Ascending aorta (tissue), 2 donors: ENCODE measurements at regions not wholly inside any gene's neighbourhood (a gene's known extent, or its start where the extent isn't known, plus 50 kb on each side); places are given as distances from the start of the nearest gene placed in this dataset.

Source experiments
- DNase-seq, 2 donors: peaks; one replicate each; pipeline ENCODE4 v3.0.0-alpha.2; 2019; ENCODE audit warnings: low spot score in 2 of 2
- H3K27ac ChIP-seq, 2 donors: fragments of 200-600 bp; sonication (generic); one replicate each; pipeline ENCODE4 v1.5.1; 2016 to 2017; ENCODE audit warnings: mild to moderate bottlenecking in 1 of 2
- H3K27me3 ChIP-seq: fragments of 200-600 bp; sonication (generic); one replicate; pipeline ENCODE4 v1.5.1; 2017
- H3K36me3 ChIP-seq, 2 donors: fragments of 200-600 bp; sonication (generic); one replicate each; pipeline ENCODE4 v1.5.1; 2016
- H3K4me1 ChIP-seq, 2 donors: fragments of 200-600 bp; sonication (generic); one replicate each; pipeline ENCODE4 v1.5.1; 2016 to 2017; ENCODE audit warnings: mild to moderate bottlenecking in 1 of 2
- H3K4me3 ChIP-seq, 2 donors: fragments of 200-600 bp; sonication (generic); one replicate each; pipeline ENCODE4 v1.5.1; 2016 to 2017; ENCODE audit warnings: mild to moderate bottlenecking in 1 of 2
- H3K9me3 ChIP-seq, 2 donors: fragments of 200-600 bp; sonication (generic); one replicate each; pipeline ENCODE4 v1.5.1; 2016
- CTCF ChIP-seq, 3 experiments: fragments of 200-600 bp in 2 of 3; fragments of 450-650 bp in 1 of 3; sonication (generic) in 2 of 3; IDR thresholded peaks; one replicate each; pipeline ENCODE4 v1.5.1; 2016 to 2019; ENCODE audit warnings: antibody characterized with exemption in 3 of 3, mild to moderate bottlenecking in 1 of 3, moderate library complexity in 1 of 3
- intact Hi-C: fragments of 100-400 bp; cut with DNase I; formaldehyde crosslinking; loops from one replicate; pipeline ENCODE4 v1.15.1; 2023

DNA sequence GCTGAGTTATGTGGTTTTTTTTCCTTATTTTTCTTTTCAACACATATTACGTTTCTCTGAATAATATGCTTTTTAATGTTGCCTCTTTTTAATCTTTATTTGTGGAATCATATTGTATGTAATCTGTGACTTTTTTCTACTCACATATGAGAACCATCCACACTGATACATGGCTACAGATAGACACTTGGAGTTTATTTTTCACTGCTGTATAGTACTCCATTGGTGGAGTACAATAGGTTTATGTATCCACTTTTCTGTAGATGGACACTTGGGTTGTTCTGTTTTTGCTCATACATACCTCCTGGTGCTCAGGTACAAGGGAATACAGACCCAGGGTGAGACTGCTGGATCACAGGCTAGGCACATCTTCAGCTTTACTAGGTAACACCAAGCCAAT lies 71.5 kb upstream of the ERG start:
- H3K9me3 ChIP-seq = no peaks in the 10 kb centered on the region
- peaks cover 0 to 19% of the 10 kb centered on the region in 2 donors for H3K36me3 ChIP-seq
- no peak overlapping the region for H3K27ac ChIP-seq
- TF ChIP-seq CTCF (IDR thresholded peaks at IDR 0.05) = no peak
- DNase-seq = no peak
- peaks cover 0 to 6% of the 10 kb centered on the region in 2 donors for H3K4me1 ChIP-seq
- H3K4me3 ChIP-seq = no peak overlapping the region
- no peaks in the 10 kb centered on the region for H3K27me3 ChIP-seq
- intact Hi-C loops = loop anchor here (5.0 kb wide), 2 partner anchors 62 to 78 kb away; no protein-coding TSS in a partner anchor

DNA sequence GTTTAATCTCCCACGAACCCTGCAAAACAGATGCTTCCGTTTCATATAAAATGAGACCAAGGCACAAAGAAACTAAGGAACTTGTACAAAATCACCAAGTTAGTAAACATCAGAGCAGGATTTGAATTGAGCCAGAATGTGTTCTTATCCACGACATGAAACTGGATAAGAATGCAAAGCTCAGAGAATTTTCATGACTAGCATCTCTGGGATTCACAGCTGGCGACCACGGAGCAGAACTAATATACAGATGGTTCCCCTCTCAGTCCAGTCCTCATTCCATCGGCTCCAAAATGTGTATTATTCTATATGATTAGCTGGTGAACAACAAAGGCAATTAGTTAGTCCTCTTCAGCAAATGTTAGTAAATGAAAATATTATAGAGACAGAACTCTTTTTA lies 72.3 kb upstream of the ERG start:
- Histone ChIP-seq H3K4me3 (no peak overlapping the region), H3K9me3 (no peaks in the 10 kb centered on the region), H3K27ac (no peak overlapping the region), H3K27me3 (no peaks in the 10 kb centered on the region), H3K4me1 (peaks cover 0 to 6% of the 10 kb centered on the region in 2 donors), H3K36me3 (peaks cover 0 to 21% of the 10 kb centered on the region in 2 donors)
- no peak for DNase-seq
- intact Hi-C loops = no loop called here
- TF ChIP-seq CTCF (IDR thresholded peaks at IDR 0.05) = no peak

GRCh38 chr21:38574895-38575575 lies 76.8 kb upstream of the ERG start:
- Histone ChIP-seq H3K4me1 (peaks cover 0 to 8% of the 10 kb centered on the region in 2 donors), H3K4me3 (no peak overlapping the region), H3K27me3 (no peaks in the 10 kb centered on the region), H3K9me3 (no peaks in the 10 kb centered on the region), H3K36me3 (peaks cover 0 to 16% of the 10 kb centered on the region in 2 donors), H3K27ac (no peak overlapping the region)
- intact Hi-C loops = no loop called here
- no peak for TF ChIP-seq CTCF (IDR thresholded peaks at IDR 0.05)
- no peak for DNase-seq

GRCh38 chr21:38577887-38578286 lies 79.6 kb upstream of the ERG start:
- Histone ChIP-seq H3K4me3 (no peak overlapping the region), H3K9me3 (no peaks in the 10 kb centered on the region), H3K27me3 (no peaks in the 10 kb centered on the region), H3K27ac (peak overlapping the region; percentile 39 to 40), H3K4me1 (peaks cover 0 to 8% of the 10 kb centered on the region in 2 donors), H3K36me3 (peaks cover 4 to 11% of the 10 kb centered on the region in 2 donors)
- intact Hi-C loops = no loop called here
- no peak for DNase-seq
- no peak for TF ChIP-seq CTCF (IDR thresholded peaks at IDR 0.05)

GRCh38 chr21:38590449-38591217 lies 92.4 kb upstream of the ERG start:
- Histone ChIP-seq H3K27ac (peak overlapping the region; percentile 5 to 16), H3K4me1 (peaks cover 3 to 10% of the 10 kb centered on the region in 2 donors), H3K9me3 (no peaks in the 10 kb centered on the region), H3K36me3 (no peaks in the 10 kb centered on the region), H3K4me3 (no peak overlapping the region), H3K27me3 (no peaks in the 10 kb centered on the region)
- intact Hi-C loops = no loop called here
- no peak for TF ChIP-seq CTCF (IDR thresholded peaks at IDR 0.05)
- no peak for DNase-seq
